Forelimb muscle (tissue), 1 donor: ENCODE measurements at regions not wholly inside any gene's neighbourhood (a gene's known extent, or its start where the extent isn't known, plus 50 kb on each side); places are given as distances from the start of the nearest gene placed in this dataset.
"Not testable (repeated sequence)": the region's sequence is repeated elsewhere in the genome, so short reads cannot be mapped to it uniquely, and the experiment has no call there.

Source experiments
- DNase-seq: peaks from one replicate; pipeline ENCODE4 v3.0.0-alpha.2; 2013; ENCODE audit warnings: low read depth

- no peak for DNase-seq
Measured at GRCh38 chr9:75457474-75458011, 369.2 kb downstream of the OSTF1 start.

DNA sequence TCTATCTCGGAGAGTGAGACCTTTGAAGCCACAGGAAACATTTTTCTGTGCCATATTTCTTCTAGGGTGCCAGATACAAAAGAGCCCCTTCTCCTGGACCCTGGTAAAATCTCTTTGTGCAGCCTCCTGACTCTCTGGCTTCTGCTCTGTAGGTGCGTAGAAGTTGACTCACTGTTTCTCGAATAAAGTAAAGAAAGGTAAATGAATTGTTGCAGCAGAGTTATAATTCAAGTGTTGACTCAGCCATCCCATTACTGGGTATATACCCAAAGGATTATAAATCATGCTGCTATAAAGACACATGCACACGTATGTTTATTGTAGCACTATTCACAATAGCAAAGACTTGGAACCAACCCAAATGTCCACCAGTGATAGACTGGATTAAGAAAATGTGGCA lies 371.0 kb downstream of the OSTF1 start:
- DNase-seq = not testable (repeated sequence)

DNA sequence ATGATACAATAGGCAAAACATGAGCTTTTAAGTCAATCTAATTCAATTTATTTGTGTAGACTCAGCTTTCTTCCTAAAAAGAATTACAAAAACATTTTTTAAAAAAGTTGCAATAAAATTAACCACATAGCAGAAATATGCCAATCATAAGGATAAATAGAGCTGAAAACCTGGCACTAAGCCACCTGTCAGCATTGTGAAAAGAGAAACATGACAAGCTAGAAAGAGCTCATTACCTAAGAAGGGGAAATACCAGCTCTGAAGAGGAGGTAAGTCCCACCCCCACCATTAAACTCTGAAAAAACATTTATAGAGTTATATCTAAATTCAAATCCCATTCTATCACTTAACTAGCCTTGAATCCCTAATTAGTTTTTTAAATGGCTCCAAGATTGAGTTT lies 372.9 kb downstream of the OSTF1 start:
- DNase-seq = no peak

GRCh38 chr9:75462866-75463265 lies 374.6 kb downstream of the OSTF1 start:
- DNase-seq = no peak

GRCh38 chr9:75463871-75464270 lies 375.6 kb downstream of the OSTF1 start:
- no peak for DNase-seq

DNA sequence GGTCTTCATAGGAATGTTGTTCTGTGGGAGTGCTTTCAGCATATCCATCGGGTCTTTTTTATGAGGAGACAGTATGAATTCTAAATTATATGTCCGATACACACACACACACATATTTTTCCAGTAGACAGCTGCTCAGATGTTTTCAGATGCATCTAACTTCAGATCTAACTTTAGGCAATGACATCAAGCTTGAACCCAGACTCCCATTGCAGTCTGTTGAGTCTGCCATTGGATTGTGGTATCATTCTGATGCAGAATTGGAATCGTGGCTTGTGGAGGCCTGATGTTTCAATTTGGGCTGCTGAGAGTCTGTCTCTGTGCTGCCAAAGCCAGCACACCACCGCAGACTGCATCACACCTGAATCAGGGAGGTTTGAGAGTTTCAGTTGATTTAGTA lies 376.4 kb downstream of the OSTF1 start:
- DNase-seq = no peak

- DNase-seq = no peak
Measured at GRCh38 chr9:75467142-75467541, 378.8 kb downstream of the OSTF1 start.

DNA sequence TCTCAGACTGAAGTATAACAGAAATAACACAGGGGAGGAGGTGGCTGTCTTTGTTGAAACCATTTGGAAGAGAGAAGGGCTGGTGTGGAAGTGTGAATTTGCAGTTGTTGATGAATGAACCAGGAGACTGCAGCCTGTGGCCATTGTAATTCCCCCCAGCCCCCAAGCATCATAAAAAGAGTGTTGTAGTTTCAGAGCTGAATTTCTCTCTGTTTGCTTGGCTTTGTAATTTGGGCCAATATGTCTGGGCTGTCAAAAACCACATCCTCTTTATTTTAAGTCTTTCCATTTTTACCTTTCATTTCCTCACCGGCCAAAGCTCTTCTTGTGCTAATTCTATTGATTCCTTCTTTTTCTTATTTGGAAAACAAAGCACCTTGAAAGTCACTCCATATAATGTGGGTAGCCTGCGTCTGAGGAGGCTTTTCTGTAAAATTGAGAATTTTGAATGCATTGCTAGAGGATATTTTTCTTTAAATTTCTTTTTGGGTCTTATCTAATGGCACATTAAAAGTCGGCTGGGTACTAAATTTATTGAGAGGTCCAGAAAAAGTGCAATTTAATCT lies 383.3 kb downstream of the OSTF1 start:
- no peak for DNase-seq

DNA sequence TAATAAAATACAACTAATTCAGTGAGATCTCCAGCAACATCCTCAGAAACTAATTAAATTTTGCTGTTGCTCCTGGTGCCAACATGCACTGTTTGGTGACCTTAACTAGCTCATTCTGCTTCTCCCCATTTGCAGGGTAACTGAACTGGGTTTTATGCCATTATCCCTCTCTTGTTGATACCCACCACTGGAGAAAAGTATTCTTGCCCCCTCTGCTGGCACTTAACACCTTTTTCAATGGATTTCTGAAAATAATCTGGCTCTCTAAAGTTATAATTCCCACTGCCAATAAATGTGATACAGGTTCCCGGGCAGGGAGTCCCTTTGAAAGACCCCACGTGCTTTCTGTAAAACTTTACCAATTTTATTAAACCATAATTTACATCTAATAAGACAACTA lies 394.3 kb downstream of the OSTF1 start:
- DNase-seq = no peak

GRCh38 chr9:75483636-75484035 lies 395.3 kb downstream of the OSTF1 start:
- DNase-seq = no peak

GRCh38 chr9:75487856-75488718 lies 399.8 kb downstream of the OSTF1 start:
- no peak for DNase-seq

DNA sequence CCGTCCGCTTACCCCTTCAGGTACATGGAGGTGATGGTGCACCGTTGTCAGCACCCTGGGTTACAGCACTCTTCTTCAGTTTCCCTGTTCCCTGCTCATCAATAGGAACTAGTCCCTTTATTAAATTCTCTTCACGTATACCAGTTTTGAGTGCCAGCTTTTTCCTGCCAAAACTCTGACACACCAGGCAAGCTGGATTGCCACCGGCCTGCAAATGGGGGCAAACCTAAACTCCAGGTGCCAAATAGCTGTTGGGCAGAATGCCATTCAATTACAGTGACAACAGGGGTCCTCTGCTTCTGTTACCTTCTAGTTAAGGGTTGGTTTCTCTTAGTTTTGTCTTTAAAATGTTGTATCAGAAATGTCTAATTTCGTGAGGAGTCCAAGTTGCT lies 400.4 kb downstream of the OSTF1 start:
- no peak for DNase-seq

DNA sequence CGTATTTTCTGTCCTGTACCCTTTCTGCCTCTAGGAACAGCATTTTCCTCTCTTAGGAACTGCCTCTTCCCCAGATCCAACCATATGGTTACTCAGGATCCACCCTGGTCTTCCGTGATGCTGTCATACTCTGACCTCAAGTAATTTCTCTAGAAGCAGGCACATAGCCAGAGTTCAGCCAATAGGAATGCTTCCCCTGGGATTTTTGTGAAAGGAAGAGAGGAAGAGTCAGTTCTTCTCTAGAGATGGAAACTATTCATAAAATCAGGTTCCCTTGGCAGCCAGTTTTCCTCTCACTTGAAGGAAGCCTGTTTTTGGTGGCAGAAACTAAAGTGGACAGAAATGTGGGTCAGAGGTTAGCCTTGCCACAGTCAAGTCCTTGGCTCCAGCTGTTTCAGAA lies 400.1 kb upstream of the PCSK5 start:
- DNase-seq = no peak

GRCh38 chr9:75491533-75491932 lies 398.9 kb upstream of the PCSK5 start:
- no peak for DNase-seq

- DNase-seq = no peak
Measured at GRCh38 chr9:75499812-75500211, 390.7 kb upstream of the PCSK5 start.

DNA sequence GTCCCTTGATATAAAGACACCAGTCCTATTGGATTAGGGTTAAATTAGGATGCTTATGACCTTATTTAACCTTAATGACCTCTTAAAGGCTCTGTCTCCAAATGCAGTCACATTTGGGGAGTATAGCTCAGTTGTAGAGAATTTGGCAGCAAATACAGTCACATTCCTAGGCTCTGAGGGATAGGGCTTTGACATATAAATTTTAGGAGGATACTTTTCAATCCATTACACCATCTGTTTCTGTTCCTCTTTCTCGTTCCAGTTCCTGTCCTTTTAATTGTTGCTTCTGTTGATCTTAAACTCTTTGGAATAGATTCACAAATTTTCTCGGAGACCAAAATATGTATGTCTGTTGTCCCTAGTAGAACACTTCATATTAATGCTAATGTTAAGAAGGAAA lies 390.0 kb upstream of the PCSK5 start:
- DNase-seq = no peak

DNA sequence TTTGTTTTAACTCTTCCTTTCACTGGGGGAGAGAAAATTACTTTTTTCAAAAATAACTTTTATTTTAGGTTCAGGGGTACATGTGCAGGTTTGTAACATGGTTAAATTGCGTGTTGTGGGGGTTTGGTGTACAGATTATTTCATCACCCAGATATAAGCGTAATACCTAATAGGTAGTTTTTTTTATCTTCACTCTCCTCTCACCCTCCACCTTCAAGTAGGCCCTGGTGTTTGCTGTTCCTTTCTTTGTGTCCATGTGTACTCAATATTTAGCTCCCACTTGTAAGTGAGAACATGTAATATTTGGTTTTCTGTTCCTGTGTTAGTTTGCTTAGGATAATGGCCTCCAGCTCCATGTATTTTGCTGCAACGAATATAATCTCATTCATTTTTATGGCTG lies 389.5 kb upstream of the PCSK5 start:
- not testable (repeated sequence) for DNase-seq

DNA sequence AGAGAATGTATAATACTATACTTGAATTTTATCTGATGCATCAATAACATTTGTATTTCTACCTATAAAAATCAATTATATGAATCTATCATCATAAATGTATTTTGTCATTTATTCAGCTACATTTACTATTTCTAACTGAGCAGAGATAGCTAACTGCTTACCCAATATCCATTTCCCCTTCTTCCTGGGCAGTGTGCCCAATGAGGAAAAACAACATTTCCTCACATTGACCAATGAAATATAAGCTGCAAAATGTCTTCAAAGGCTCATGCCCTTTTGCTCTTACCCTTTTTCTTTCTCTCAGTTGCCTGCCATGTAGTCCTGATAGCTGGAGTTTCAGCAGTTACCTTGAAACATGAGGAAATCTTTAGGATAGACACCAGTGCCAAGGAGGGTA lies 385.8 kb upstream of the PCSK5 start:
- no peak for DNase-seq

GRCh38 chr9:75505654-75506053 lies 384.8 kb upstream of the PCSK5 start:
- no peak for DNase-seq

DNA sequence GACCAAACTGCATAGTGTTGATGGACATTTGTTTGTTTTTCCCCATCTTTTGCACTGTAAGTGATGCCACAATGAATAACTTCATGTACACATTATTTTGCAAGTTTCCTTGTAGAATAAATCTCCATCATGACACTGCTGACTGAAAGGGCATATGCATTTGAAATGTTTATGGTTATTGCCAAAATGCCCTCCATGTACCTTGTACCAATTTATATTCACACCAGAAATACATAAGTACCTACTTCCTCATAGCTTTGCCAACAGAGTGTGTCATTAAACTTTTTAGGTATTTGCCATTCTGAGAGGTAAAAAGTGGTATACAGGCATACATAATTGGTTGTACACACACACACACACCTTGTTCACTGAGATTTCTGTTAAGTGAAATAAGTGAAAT lies 361.0 kb upstream of the PCSK5 start:
- DNase-seq = no peak

DNA sequence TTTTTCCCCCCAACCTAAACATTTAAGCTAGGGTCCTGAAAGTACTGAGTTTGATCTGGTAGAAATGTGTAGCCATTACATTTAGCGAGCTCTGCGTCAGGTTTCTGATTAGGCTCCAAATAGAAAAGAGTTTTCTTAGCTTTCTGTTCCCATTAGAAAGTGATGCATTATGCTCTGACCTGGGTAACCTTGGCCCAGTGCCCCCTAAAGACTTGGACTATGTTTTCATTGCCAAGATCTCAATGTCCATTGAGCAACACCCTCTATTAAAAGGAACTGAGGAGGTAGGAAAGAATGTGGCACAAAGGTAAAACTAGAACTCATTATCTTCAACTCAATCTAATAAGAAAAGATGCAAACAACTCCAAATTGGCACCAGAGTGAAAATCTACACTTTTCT lies 358.9 kb upstream of the PCSK5 start:
- DNase-seq = no peak

GRCh38 chr9:75532233-75533050 lies 358.0 kb upstream of the PCSK5 start:
- no peak for DNase-seq
